ENCODE measurements at regions not wholly inside any gene's neighbourhood (a gene's known extent, or its start where the extent isn't known, plus 50 kb on each side); places are given as distances from the start of the nearest gene placed in this dataset.
A peak's percentile ranks its signal among the peaks of the same experiment; 100 is the strongest.
"Not testable (repeated sequence)": the region's sequence is repeated elsewhere in the genome, so short reads cannot be mapped to it uniquely, and the experiment has no call there.

GRCh38 chr6:4725136-4725760 lies 51.0 kb upstream of the CDYL start:
- DNase-seq = not testable (repeated sequence)

GRCh38 chr6:4724727-4725126 lies 51.5 kb upstream of the CDYL start:
- DNase-seq = not testable (repeated sequence)

- DNase-seq = no peak
These were observed 52.8 kb upstream of the CDYL start for GRCh38 chr6:4723383-4723782.

- DNase-seq = not testable (repeated sequence)
These were observed 54.8 kb upstream of the CDYL start for GRCh38 chr6:4721368-4721767.

GRCh38 chr6:4719491-4719890 lies 56.7 kb upstream of the CDYL start:
- DNase-seq = no peak

GRCh38 chr6:4717856-4718255 lies 58.3 kb upstream of the CDYL start:
- DNase-seq = no peak

GRCh38 chr6:4717124-4717523 lies 59.1 kb upstream of the CDYL start:
- DNase-seq = no peak

GRCh38 chr6:4714961-4715501 lies 61.2 kb upstream of the CDYL start:
- DNase-seq = no peak

- no peak for DNase-seq
These were observed 63.9 kb upstream of the CDYL start for GRCh38 chr6:4712291-4712690.

GRCh38 chr6:4707011-4707410 lies 69.2 kb upstream of the CDYL start:
- no peak for DNase-seq

- DNase-seq = no peak
These were observed 70.4 kb upstream of the CDYL start for GRCh38 chr6:4705809-4706208.

- DNase-seq = peak in 1 of 2 donors; percentile 25
These were observed 72.8 kb upstream of the CDYL start for GRCh38 chr6:4703382-4703781.

- DNase-seq = no peak
These were observed 77.1 kb upstream of the CDYL start for GRCh38 chr6:4698901-4699659.

GRCh38 chr6:4693173-4693970 lies 82.8 kb upstream of the CDYL start:
- DNase-seq = peak; percentile 38 to 66

GRCh38 chr6:4692664-4693063 lies 83.5 kb upstream of the CDYL start:
- DNase-seq = no peak

- peak; percentile 84 to 90 for DNase-seq
These were observed 87.9 kb upstream of the CDYL start for GRCh38 chr6:4687989-4688947.

GRCh38 chr6:4687656-4687988 lies 88.6 kb upstream of the CDYL start:
- no peak for DNase-seq

GRCh38 chr6:4682431-4683097 lies 93.6 kb upstream of the CDYL start:
- DNase-seq = no peak

- DNase-seq = no peak
These were observed 97.5 kb upstream of the CDYL start for GRCh38 chr6:4678506-4679300.

- no peak for DNase-seq
These were observed 98.5 kb upstream of the CDYL start for GRCh38 chr6:4677751-4678065.

Data from inflammatory macrophage (primary cell).